Right forelimb (tissue), 1 donor: ENCODE measurements at regions not wholly inside any gene's neighbourhood (a gene's known extent, or its start where the extent isn't known, plus 50 kb on each side); places are given as distances from the start of the nearest gene placed in this dataset.

Experiments used
- DNase-seq: peaks from one replicate; pipeline ENCODE4 v3.0.0-alpha.2; 2018

DNA sequence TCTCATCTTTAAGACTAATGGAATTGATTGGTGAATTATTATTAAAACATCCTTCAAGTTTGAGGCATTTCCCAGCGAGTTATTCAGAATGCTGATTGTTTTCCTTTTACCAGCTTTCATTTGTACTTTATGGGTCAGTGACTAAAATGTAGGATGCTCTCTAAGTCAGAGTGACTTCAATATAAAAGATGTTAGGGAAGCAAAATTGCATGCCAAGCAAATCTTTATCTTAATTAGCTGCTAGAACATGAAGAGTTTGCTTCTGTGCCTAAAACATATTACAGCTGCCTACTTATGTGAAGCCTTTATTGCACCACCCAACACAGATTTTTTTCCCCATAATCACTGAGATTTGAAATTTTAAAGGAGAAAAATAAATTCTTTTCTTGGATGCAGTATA lies 79.8 kb upstream of the CYYR1 start:
- no peak for DNase-seq

DNA sequence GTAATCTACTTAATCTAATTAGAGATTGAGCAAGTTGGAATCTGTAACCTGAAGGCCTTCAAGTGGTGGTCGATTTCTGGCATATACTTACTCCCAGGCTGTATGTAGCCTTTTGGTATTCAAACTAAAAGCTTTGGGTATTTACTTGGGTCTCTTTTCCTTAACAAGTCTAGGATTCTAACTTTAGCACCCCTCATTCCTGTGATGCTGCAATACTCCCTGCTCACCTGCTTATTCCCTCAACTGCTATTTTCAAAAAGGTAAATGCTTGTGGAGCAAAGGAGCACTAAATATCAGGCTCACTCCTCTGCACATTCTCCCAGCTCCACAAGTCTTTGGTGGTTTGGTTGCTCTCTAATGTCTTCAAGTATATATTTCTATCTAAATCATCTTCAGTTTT lies 68.0 kb upstream of the CYYR1 start:
- DNase-seq = no peak

DNA sequence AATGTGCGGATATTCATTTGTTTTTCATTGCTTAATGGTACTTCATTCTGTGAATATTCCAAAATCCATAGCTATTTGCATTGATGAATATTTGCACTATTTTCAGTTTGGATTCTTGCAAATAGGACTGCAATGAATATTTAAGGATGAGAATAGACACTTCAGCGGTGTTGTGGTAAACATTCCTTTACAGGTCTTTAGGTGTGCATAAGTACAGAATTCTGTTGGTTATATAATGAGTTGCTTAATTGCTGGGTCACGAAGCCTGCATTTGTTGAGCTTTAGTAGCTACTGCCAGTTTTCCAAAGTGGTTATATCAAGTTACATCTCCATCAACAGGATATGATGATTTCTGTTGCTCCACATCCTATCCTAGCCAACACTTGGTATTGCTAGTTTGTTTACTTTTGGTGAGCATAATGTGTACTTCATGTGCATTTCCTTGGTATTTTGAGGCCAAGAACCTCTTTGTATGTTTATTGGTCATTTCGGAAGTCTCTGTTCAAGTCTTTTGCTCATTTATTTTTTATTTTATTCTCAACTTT lies 64.2 kb upstream of the CYYR1 start:
- no peak for DNase-seq

GRCh38 chr21:26635681-26636080 lies 62.6 kb upstream of the CYYR1 start:
- DNase-seq = no peak

GRCh38 chr21:26632691-26633090 lies 59.6 kb upstream of the CYYR1 start:
- no peak for DNase-seq

DNA sequence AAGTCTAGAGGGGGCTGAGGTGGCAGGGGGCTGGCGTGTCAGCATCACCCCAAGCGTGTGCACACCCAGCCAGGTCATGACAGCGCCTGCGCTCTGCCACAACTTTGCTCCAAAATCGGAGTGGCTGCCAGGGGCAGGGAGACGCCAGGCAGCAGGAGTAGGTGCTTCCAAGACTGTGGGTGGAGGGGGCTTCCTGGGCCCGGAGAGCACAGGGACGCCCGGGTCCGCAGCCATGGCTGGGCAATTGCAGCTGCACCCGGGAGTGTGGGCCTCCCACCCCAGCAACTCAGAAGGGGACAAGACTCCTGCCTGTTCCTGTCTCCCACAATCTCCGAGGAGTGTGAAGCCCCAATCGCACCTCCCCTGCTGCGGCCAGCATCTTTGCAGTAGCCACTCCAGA lies 53.1 kb upstream of the CYYR1 start:
- no peak for DNase-seq

- DNase-seq = no peak
These were observed 52.0 kb upstream of the CYYR1 start for GRCh38 chr21:26624983-26625519.
